ENCODE measurements at regions not wholly inside any gene's neighbourhood (a gene's known extent, or its start where the extent isn't known, plus 50 kb on each side); places are given as distances from the start of the nearest gene placed in this dataset.

DNA sequence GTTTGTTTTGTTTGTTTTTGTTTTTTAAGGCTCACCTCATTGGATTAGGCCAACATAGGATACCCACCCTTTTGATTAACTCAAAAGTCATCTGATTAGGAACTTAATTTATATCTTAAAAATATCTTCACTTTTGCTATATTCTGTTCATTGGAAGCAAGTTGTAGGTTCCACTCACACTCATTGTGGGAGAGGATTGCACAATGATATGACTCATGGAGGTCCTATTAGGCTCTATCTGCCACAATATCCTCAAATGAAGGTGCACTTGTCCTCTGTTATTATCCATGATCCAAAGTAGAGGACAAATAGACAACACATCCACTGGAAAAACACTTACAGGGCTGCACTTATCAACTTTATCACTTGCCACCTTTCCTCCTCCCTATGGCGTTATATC is 60.5 kb upstream of the ADAMTS3 start:
- Histone ChIP-seq H3K9me1 (ENCODE audit: insufficient read depth, low read length) (no peaks in the 10 kb centered on the region), H3K18ac (ENCODE audit: low read depth, low read length) (no peak overlapping the region), H3K4ac (ENCODE audit: low read depth, low read length) (no peak overlapping the region), H3K4me2 (ENCODE audit: low read depth, low read length) (no peak overlapping the region), H3K9ac (ENCODE audit: low read depth, low read length) (no peak overlapping the region), H3K23ac (ENCODE audit: low read depth, low read length) (no peak overlapping the region), H3K4me1 (ENCODE audit: control insufficient read depth, insufficient read depth, low read length) (no peaks in the 10 kb centered on the region), H2BK5ac (ENCODE audit: low read depth, low read length, poor library complexity, severe bottlenecking) (no peak overlapping the region), H4K20me1 (ENCODE audit: insufficient read depth, low read length) (no peaks in the 10 kb centered on the region), H3K4me3 (ENCODE audit: insufficient read depth, low read depth, low read length) (no peak overlapping the region), H3K56ac (ENCODE audit: extremely low read depth, insufficient read depth, low read length) (no peak overlapping the region), H3K14ac (replicated peaks; ENCODE audit: low read depth, low read length) (no peak overlapping the region), H4K8ac (ENCODE audit: low read depth in 2 of 2, low read length in 2 of 2) (no peak overlapping the region), H3K9me3 (ENCODE audit: control insufficient read depth, insufficient read depth, low read length) (no peaks in the 10 kb centered on the region), H3K79me1 (ENCODE audit: low read depth in 1 of 2, low read length in 2 of 2) (no peaks in the 10 kb centered on the region), H4K5ac (ENCODE audit: low read depth, low read length) (no peak overlapping the region), H2AFZ (replicated peaks; ENCODE audit: low read length, poor library complexity) (no peak overlapping the region), H3K27me3 (ENCODE audit: control insufficient read depth, insufficient read depth, low read length) (no peaks in the 10 kb centered on the region), H2AK5ac (ENCODE audit: low read depth, low read length) (no peak overlapping the region), H3K36me3 (ENCODE audit: control insufficient read depth, insufficient read depth, low read length) (no peaks in the 10 kb centered on the region), H2AK9ac (replicated peaks; ENCODE audit: low read depth, low read length, poor library complexity) (no peak overlapping the region), H2BK120ac (ENCODE audit: low read depth, low read length) (no peak overlapping the region), H2BK15ac (ENCODE audit: low read depth, low read length) (no peak overlapping the region), H2BK20ac (ENCODE audit: low read depth, low read length) (no peak overlapping the region), H4K91ac (ENCODE audit: insufficient read depth, low read depth, low read length) (no peak overlapping the region), H3K27ac (ENCODE audit: insufficient read depth, low read length) (no peak overlapping the region)
- POLR2A ChIA-PET (ENCODE audit: unreplicated experiment), result no interaction called here
- no CpG with 5 or more reads among the region's 1 CpG for WGBS, 2 experiments (ENCODE audit: extremely low coverage in 2 of 2, insufficient read length in 1 of 2)
- CTCF ChIA-PET, result no interaction called here
- DNase-seq, result no peak
- in situ Hi-C loops (cut with MboI; ENCODE audit: low sequenced_read_pairs) (no loop called here), dilution Hi-C loops (cut with HindIII; ENCODE audit: low sequenced_read_pairs, unreplicated experiment) (no loop called here), intact Hi-C loops (cut with micrococcal nuclease) (no loop called here)
- BruUV-seq (replicated peaks), result no TSS peak
- ATAC-seq (ENCODE audit: low read depth), result no peak
- TF ChIP-seq CEBPB (IDR thresholded peaks at IDR 0.05; ENCODE audit: low read depth, low read length) (peak; percentile 59), FOS (IDR thresholded peaks at IDR 0.05; ENCODE audit: low read depth, low read length) (no peak), MAFK (IDR thresholded peaks at IDR 0.05; ENCODE audit: low read depth, low read length) (no peak)
- TF ChIP-seq, protein P1, sequence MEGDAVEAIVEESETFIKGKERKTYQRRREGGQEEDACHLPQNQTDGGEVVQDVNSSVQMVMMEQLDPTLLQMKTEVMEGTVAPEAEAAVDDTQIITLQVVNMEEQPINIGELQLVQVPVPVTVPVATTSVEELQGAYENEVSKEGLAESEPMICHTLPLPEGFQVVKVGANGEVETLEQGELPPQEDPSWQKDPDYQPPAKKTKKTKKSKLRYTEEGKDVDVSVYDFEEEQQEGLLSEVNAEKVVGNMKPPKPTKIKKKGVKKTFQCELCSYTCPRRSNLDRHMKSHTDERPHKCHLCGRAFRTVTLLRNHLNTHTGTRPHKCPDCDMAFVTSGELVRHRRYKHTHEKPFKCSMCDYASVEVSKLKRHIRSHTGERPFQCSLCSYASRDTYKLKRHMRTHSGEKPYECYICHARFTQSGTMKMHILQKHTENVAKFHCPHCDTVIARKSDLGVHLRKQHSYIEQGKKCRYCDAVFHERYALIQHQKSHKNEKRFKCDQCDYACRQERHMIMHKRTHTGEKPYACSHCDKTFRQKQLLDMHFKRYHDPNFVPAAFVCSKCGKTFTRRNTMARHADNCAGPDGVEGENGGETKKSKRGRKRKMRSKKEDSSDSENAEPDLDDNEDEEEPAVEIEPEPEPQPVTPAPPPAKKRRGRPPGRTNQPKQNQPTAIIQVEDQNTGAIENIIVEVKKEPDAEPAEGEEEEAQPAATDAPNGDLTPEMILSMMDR (conservative IDR thresholded peaks at IDR 0.05; ENCODE audit: low read depth, low read length), result no peak
- TF ChIP-seq, protein P2, sequence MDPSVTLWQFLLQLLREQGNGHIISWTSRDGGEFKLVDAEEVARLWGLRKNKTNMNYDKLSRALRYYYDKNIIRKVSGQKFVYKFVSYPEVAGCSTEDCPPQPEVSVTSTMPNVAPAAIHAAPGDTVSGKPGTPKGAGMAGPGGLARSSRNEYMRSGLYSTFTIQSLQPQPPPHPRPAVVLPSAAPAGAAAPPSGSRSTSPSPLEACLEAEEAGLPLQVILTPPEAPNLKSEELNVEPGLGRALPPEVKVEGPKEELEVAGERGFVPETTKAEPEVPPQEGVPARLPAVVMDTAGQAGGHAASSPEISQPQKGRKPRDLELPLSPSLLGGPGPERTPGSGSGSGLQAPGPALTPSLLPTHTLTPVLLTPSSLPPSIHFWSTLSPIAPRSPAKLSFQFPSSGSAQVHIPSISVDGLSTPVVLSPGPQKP (IDR thresholded peaks at IDR 0.05; ENCODE audit: borderline replicate concordance, low read depth, low read length), result no peak
- TF ChIP-seq, protein P3, sequence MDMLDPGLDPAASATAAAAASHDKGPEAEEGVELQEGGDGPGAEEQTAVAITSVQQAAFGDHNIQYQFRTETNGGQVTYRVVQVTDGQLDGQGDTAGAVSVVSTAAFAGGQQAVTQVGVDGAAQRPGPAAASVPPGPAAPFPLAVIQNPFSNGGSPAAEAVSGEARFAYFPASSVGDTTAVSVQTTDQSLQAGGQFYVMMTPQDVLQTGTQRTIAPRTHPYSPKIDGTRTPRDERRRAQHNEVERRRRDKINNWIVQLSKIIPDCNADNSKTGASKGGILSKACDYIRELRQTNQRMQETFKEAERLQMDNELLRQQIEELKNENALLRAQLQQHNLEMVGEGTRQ (IDR thresholded peaks at IDR 0.05; ENCODE audit: low read depth, low read length), result no peak

Data from IMR-90 (cell line).